GM12878 (cell line): ENCODE measurements at regions not wholly inside any gene's neighbourhood (a gene's known extent, or its start where the extent isn't known, plus 50 kb on each side); places are given as distances from the start of the nearest gene placed in this dataset.

Source experiments
- ATAC-seq: fragments of 200-7000 bp; cut with Tn5 transposase; 3 replicates; pipeline ENCODE4 v1.9.1; 2020; ENCODE audit warnings: mild to moderate bottlenecking, moderate library complexity
- BruUV-seq: library from RNA; stranded (reverse); fragments of 400-500 nt; replicated peaks from 2 replicates; lab custom pipeline; 2021; lab: Mats Ljungman, UMichigan
- CTCF ChIA-PET: fragments of 300-600 bp; sonication (Branson Sonifier 250); formaldehyde crosslinking; extraction: SDS; loops from one replicate; lab custom pipeline; 2021; ENCODE audit warnings: inconsistent platforms; lab: Yijun Ruan, JAX
- POLR2A ChIA-PET: fragments of 350-600 bp; formaldehyde crosslinking; extraction: SDS; loops from one replicate; lab custom pipeline; 2021; ENCODE audit warnings: inconsistent platforms; lab: Charles Lee
- RAD21 ChIA-PET: fragments of 300-600 bp; sonication (Branson Sonifier 250); formaldehyde crosslinking; loops from one replicate; lab custom pipeline; 2023; ENCODE audit warnings: antibody characterized with exemption; ENCODE audit not compliant: unreplicated experiment; lab: Charles Lee
- SMC1A ChIA-PET: fragments of 300-600 bp; sonication (Branson Sonifier 250); formaldehyde crosslinking; loops from one replicate; lab custom pipeline; 2023; ENCODE audit not compliant: unreplicated experiment, uncharacterized antibody; lab: Charles Lee
- DNase-seq: peaks from one replicate; pipeline ENCODE4 v3.0.0-alpha.2; 2011; ENCODE audit warnings: low read depth, low spot score
- FAIRE-seq: peaks from 3 replicates; lab custom pipeline; 2011; peaks lifted over from hg19 to GRCh38; lab: Jason Lieb, UNC
- H2AFZ ChIP-seq: 2 replicates; pipeline ENCODE4 v1.6.0; 2011; ENCODE audit warnings: low read depth, low read length, control low read depth; ENCODE audit not compliant: control insufficient read depth
- H3K27ac ChIP-seq: 2 replicates; pipeline ENCODE4 v1.5.1; 2011; ENCODE audit warnings: control low read depth; ENCODE audit not compliant: control insufficient read depth, insufficient read depth
- H3K27me3 ChIP-seq, 2 experiments: replicated peaks in 1 of 2; 2 replicates each; pipeline versions ENCODE4 v1.6.0 to v1.6.1; 2011; ENCODE audit warnings: low read length in 1 of 2; ENCODE audit not compliant: control insufficient read depth in 2 of 2, insufficient read depth in 2 of 2
- H3K36me3 ChIP-seq, 2 experiments: 2 replicates each; pipeline ENCODE4 v1.5.1; 2011; ENCODE audit warnings: low read length in 1 of 2; ENCODE audit not compliant: control insufficient read depth in 2 of 2, insufficient read depth in 2 of 2
- H3K4me1 ChIP-seq: 2 replicates; pipeline ENCODE4 v1.6.1; 2011; ENCODE audit warnings: mild to moderate bottlenecking, low read length, moderate library complexity, mixed read lengths; ENCODE audit not compliant: control insufficient read depth, insufficient read depth
- H3K4me2 ChIP-seq: 2 replicates; pipeline ENCODE4 v1.6.0; 2011; ENCODE audit warnings: control low read depth; ENCODE audit not compliant: control insufficient read depth, insufficient read depth
- H3K4me3 ChIP-seq: fragments of 200-600 bp; sonication (generic); 2 replicates; pipeline ENCODE4 v1.5.1; 2016
- H3K79me2 ChIP-seq: 2 replicates; pipeline ENCODE4 v1.6.0; 2011; ENCODE audit warnings: low read length; ENCODE audit not compliant: control insufficient read depth, insufficient read depth
- H3K9ac ChIP-seq: 2 replicates; pipeline ENCODE4 v1.8.0; 2011; ENCODE audit warnings: low read length, control low read depth, mixed read lengths; ENCODE audit not compliant: control insufficient read depth, insufficient read depth
- H3K9me3 ChIP-seq: replicated peaks from 3 replicates; pipeline ENCODE4 v1.5.1; 2011; ENCODE audit warnings: mild to moderate bottlenecking, low read length; ENCODE audit not compliant: control insufficient read depth, insufficient read depth
- H4K20me1 ChIP-seq: 2 replicates; pipeline ENCODE4 v1.6.0; 2011; ENCODE audit not compliant: control insufficient read depth, insufficient read depth
- ASH2L ChIP-seq: fragments of 300-600, 200-600 bp; sonication (generic); IDR thresholded peaks from 2 replicates; pipeline ENCODE4 v1.6.1; 2017; ENCODE audit warnings: low read depth, mild to moderate bottlenecking, borderline replicate concordance
- ATF7 ChIP-seq: fragments of 450-650 bp; IDR thresholded peaks from 2 replicates; pipeline ENCODE4 v1.6.1; 2016; ENCODE audit warnings: low read depth, mild to moderate bottlenecking
- WGBS: methylation state at CpG from one replicate; pipeline ENCODE4 v1.1.6; 2016; ENCODE audit warnings: low lambda C conversion rate; ENCODE audit not compliant: insufficient replicate concordance, insufficient coverage; ENCODE audit errors: missing lambda C conversion rate; 5-methylcytosine and 5-hydroxymethylcytosine counted together
- in situ Hi-C: fragments of 300-500 bp; cut with MboI; formaldehyde crosslinking; loops from 9 replicates; pipeline ENCODE4 v1.14.3; 2018; ENCODE audit warnings: mixed read lengths
- intact Hi-C: fragments of 100-400 bp; cut with micrococcal nuclease; formaldehyde crosslinking; loops from one replicate; pipeline ENCODE4 v1.14.2; 2022; ENCODE audit not compliant: unreplicated experiment
- TF ChIP-seq, protein P1 (sequence below): fragments of 450-650 bp; IDR thresholded peaks from 2 replicates; pipeline ENCODE4 v1.6.1; 2016; ENCODE audit warnings: mild to moderate bottlenecking, moderate library complexity, borderline replicate concordance

DNA sequence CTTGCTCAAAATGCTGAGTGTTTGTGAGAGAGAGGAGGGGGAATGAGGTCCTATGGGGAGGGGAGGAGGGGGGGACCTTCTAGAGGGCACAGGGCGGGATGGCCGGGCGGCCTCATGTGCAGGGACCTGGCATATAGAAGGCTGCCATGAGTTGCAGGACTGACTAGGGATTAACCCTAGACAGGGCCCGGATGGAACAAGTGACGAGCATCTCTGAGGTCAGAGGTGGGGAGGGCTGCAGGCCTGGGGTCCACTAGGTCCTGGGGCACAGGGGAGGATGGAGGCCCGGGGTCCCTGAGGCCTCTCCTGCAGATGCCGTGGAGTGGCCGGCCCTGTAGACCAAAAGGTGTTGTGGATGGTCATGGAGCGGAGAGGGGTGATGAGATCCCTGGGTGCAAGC, 104.0 kb upstream of the EIF5 start:
- ChIA-PET RAD21 (no interaction called here), CTCF (no interaction called here)
- no peak for FAIRE-seq
- Histone ChIP-seq H3K4me3 (no peak overlapping the region), H3K4me2 (no peak overlapping the region)
- 43% methylated on average over 9 of the region's 9 CpGs for WGBS
- TF ChIP-seq, protein P1, sequence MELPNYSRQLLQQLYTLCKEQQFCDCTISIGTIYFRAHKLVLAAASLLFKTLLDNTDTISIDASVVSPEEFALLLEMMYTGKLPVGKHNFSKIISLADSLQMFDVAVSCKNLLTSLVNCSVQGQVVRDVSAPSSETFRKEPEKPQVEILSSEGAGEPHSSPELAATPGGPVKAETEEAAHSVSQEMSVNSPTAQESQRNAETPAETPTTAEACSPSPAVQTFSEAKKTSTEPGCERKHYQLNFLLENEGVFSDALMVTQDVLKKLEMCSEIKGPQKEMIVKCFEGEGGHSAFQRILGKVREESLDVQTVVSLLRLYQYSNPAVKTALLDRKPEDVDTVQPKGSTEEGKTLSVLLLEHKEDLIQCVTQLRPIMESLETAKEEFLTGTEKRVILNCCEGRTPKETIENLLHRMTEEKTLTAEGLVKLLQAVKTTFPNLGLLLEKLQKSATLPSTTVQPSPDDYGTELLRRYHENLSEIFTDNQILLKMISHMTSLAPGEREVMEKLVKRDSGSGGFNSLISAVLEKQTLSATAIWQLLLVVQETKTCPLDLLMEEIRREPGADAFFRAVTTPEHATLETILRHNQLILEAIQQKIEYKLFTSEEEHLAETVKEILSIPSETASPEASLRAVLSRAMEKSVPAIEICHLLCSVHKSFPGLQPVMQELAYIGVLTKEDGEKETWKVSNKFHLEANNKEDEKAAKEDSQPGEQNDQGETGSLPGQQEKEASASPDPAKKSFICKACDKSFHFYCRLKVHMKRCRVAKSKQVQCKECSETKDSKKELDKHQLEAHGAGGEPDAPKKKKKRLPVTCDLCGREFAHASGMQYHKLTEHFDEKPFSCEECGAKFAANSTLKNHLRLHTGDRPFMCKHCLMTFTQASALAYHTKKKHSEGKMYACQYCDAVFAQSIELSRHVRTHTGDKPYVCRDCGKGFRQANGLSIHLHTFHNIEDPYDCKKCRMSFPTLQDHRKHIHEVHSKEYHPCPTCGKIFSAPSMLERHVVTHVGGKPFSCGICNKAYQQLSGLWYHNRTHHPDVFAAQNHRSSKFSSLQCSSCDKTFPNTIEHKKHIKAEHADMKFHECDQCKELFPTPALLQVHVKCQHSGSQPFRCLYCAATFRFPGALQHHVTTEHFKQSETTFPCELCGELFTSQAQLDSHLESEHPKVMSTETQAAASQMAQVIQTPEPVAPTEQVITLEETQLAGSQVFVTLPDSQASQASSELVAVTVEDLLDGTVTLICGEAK, result no peak
- TF ChIP-seq ASH2L (no peak), ATF7 (no peak)
- TF ChIP-seq, all 136 proteins: peak for 0
- POLR2A ChIA-PET, result no interaction called here
- Histone ChIP-seq H4K20me1 (no peaks in the 10 kb centered on the region), H3K27me3 (no peaks in the 10 kb centered on the region; a peak in 1 of 4 replicates), H3K9ac (no peak overlapping the region), H3K9me3 (no peaks in the 10 kb centered on the region), H3K79me2 (no peaks in the 10 kb centered on the region), H3K27ac (no peak overlapping the region), H3K4me1 (no peaks in the 10 kb centered on the region), H2AFZ (no peak overlapping the region), H3K36me3 (no peaks in the 10 kb centered on the region)
- DNase-seq, result no peak
- in situ Hi-C loops, result no loop called here
- ATAC-seq, result no peak
- intact Hi-C loops, result no loop called here
- SMC1A ChIA-PET, result no interaction called here
- no TSS peak for BruUV-seq
